BE2C (cell line): ENCODE measurements at regions not wholly inside any gene's neighbourhood (a gene's known extent, or its start where the extent isn't known, plus 50 kb on each side); places are given as distances from the start of the nearest gene placed in this dataset.
A peak's percentile ranks its signal among the peaks of the same experiment; 100 is the strongest.

Experiments used
- DNase-seq: peaks from one replicate; pipeline ENCODE4 v3.0.0-alpha.2; 2020
- H3K27me3 ChIP-seq: fragments of 250-450 bp; sonication (Bioruptor Pico); 2 replicates; pipeline ENCODE4 v1.5.1; 2020; ENCODE audit warnings: mild to moderate bottlenecking
- H3K36me3 ChIP-seq: fragments of 250-450 bp; sonication (Bioruptor Pico); 2 replicates; pipeline ENCODE4 v1.5.1; 2020; ENCODE audit warnings: mild to moderate bottlenecking
- H3K4me1 ChIP-seq: fragments of 250-450 bp; sonication (Bioruptor Pico); 2 replicates; pipeline ENCODE4 v1.5.1; 2020
- H3K4me3 ChIP-seq: 2 replicates; pipeline ENCODE4 v1.5.1; 2011; ENCODE audit warnings: low read depth, low read length
- H3K9me3 ChIP-seq: fragments of 250-450 bp; sonication (Bioruptor Pico); 2 replicates; pipeline ENCODE4 v1.5.1; 2020
- CTCF ChIP-seq: IDR thresholded peaks from 2 replicates; pipeline ENCODE4 v1.5.1; 2012; ENCODE audit warnings: mild to moderate bottlenecking, low read depth, low read length

- DNase-seq: no peak
These were observed 99.9 kb downstream of the TRIB2 start for GRCh38 chr2:12816379-12817306.

DNA sequence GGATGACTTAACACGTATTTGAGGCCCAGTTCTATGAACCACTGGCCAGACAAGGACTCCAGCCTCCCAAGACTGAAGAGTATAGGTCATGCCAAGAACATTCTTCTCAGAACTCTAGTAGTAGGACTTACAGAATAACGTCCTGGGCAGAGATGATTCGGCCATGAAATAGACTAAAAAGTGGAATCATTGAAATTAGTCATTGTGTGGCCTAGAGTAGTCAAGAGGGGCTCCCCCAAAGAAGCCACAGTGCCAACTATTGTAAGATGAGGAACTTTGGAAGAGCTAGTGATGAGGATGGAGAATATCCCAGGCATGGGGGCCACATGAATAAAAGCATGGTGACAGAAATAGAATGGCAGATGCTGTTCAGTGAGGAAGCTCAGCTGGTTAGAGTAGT is 101.1 kb downstream of the TRIB2 start:
- no peaks in the 10 kb centered on the region for H3K27me3 ChIP-seq
- DNase-seq: no peak
- no peak overlapping the region for H3K4me3 ChIP-seq
- peaks cover 9% of the 10 kb centered on the region for H3K4me1 ChIP-seq
- no peaks in the 10 kb centered on the region for H3K9me3 ChIP-seq
- no peak for TF ChIP-seq CTCF
- no peaks in the 10 kb centered on the region for H3K36me3 ChIP-seq

More at GRCh38 chr2:12816379-12817306, 99.9 kb downstream of the TRIB2 start:
- Histone ChIP-seq H3K4me3 (no peak overlapping the region), H3K36me3 (no peaks in the 10 kb centered on the region), H3K4me1 (peaks cover 9% of the 10 kb centered on the region), H3K9me3 (no peaks in the 10 kb centered on the region), H3K27me3 (no peaks in the 10 kb centered on the region)
- no peak for TF ChIP-seq CTCF

DNA sequence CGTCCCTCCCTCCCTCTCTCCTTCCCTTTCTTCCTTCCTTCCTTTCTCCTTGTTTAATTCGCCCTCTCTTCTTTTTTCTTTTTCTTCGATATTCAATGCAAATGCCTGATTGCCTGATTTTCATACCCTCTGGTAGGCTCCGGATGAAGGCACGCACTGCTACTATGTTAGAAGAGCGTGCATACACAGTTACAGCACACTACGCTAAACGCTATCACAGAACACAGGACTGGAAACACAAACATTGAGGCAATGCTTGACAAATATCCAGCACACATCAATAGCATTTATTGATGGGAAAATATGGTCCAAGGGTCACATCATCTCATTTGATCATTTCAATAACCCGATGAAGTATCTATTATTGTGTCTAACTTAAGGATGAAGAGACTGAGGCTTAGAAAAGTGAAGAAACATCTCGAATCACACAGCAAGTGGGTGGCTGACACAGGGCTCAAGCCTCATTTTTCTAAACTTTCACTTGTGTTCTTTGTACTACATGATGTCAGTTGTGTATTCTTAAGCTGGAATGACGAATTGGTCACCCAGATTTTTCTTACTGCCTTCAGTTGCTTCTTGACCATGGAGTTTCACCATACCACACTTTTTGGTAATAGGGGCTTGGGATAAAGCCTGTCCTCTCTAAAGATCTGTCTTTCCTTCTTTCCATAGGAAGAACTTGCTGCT is 101.8 kb downstream of the TRIB2 start:
- H3K4me1 ChIP-seq: peaks cover 9% of the 10 kb centered on the region
- no peak for DNase-seq
- TF ChIP-seq CTCF: no peak
- no peak overlapping the region for H3K4me3 ChIP-seq
- no peaks in the 10 kb centered on the region for H3K27me3 ChIP-seq
- no peaks in the 10 kb centered on the region for H3K36me3 ChIP-seq
- no peaks in the 10 kb centered on the region for H3K9me3 ChIP-seq

- TF ChIP-seq CTCF: no peak
- no peaks in the 10 kb centered on the region for H3K9me3 ChIP-seq
- H3K4me1 ChIP-seq: peaks cover 9% of the 10 kb centered on the region
- DNase-seq: peak; percentile 20
- no peak overlapping the region for H3K4me3 ChIP-seq
- H3K36me3 ChIP-seq: no peaks in the 10 kb centered on the region
- H3K27me3 ChIP-seq: no peaks in the 10 kb centered on the region
These were observed 102.4 kb downstream of the TRIB2 start for GRCh38 chr2:12819103-12819475.

- Histone ChIP-seq H3K4me1 (peaks cover 9% of the 10 kb centered on the region), H3K4me3 (no peak overlapping the region), H3K27me3 (no peaks in the 10 kb centered on the region), H3K36me3 (no peaks in the 10 kb centered on the region), H3K9me3 (no peaks in the 10 kb centered on the region)
- TF ChIP-seq CTCF: no peak
- no peak for DNase-seq
These were observed 103.0 kb downstream of the TRIB2 start for GRCh38 chr2:12819721-12820120.

DNA sequence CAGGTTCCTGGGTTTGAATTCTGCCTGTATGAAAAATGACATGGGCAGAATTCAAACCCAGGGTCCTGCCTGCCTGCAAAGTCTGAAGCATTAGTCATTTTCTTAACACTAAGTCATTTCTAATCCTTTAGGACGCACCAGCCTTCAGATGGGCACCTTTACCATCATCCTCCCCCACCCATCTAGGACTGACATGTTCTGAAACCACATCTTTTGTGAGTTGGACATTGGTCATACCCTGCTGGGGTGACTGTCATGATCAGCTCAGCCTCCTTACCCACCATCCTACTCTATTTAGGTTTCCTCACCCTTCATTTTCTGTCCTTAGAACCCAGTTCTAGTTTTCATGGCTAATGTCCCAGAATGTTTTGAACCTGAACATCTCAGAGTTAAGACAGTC is 104.9 kb downstream of the TRIB2 start:
- Histone ChIP-seq H3K4me1 (peaks cover 11% of the 10 kb centered on the region), H3K36me3 (no peaks in the 10 kb centered on the region), H3K4me3 (no peak overlapping the region), H3K9me3 (no peaks in the 10 kb centered on the region), H3K27me3 (no peaks in the 10 kb centered on the region)
- TF ChIP-seq CTCF: no peak
- DNase-seq: no peak
